NCI-H1048 (cell line): ENCODE measurements at regions not wholly inside any gene's neighbourhood (a gene's known extent, or its start where the extent isn't known, plus 50 kb on each side); places are given as distances from the start of the nearest gene placed in this dataset.

Experiments
- DNase-seq: peaks from one replicate; lab custom pipeline; 2025; lab: John Stamatoyannopoulos, UW

DNA sequence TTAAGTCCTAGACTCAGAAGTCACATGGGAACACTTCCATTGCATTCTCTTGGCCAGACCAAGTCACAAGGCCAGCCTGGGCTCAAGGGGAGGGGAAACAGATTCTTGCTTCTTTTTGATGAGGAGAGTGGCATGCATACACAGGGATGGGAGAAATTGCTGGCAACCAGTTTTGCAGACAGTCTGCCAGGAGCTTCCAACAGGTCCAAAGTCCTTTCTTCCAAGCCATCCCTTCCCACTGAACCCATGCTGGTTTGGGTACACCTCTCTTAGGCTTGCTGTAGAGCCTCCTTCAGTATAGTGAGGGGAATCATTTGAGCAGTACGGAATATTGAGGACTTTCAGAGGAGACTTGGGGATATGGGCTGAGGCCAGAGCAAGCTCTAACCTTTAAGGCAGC is 267.8 kb downstream of the BCOR start:
- DNase-seq: no peak

DNA sequence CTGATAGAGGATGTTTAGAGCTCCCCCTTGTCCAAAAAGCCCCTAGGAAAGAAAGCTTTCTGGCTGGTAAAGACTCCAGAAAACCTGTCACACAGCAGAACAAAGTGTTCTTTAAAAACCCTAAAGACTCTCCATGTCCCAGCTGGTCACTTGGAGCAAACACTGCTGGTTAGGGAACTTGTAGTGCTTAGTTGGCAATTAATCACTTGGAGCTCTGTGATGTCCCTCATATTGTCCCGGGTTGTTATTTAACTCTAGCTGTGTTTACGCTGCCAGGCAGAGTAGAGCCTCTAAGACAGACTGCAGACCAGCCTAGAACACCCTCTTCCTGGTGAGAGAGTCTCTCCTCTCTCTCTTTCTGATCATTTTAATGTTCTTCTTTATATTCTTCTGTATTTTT is 267.3 kb downstream of the BCOR start:
- no peak for DNase-seq

DNA sequence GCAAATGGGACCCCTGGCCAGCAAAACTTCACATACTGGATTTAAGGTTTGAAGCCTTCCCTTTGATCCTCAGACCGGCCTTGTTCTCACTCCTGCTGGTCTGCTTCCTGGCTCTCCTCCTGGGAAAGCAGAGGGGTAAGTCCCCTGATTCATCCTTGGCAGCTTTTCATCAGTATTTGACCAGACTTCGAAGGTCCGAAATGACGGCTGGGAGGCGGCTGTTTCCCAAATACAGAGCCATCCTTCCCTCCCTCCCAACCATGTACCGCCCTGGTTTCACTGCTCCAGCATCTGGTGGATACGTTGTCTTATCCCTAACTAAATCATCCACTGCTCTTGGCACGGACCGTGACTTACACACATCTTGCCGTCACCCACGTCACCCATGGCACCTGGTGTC is 265.5 kb downstream of the BCOR start:
- DNase-seq: no peak

GRCh38 chrX:39834600-39834999 is 263.2 kb downstream of the BCOR start:
- DNase-seq: no peak

DNA sequence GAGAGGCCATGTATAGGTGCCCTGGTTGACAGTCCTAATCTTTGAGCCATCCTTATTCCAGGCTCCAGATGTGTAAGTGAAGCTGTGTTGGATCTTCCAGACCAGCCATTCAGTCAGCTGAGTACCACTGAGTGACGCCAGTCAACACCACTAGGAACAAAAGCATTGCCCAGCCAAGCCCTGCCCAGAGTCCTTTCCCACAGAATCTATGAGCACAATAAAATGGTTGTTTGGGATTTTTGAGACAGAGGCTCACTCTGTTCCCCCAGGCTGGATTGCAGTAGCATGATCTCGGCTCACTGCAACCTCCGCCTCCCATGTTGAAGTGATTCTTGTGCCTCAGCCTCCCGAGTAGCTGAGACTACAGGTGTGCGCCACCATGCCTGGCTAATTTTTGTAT is 262.5 kb downstream of the BCOR start:
- DNase-seq: no peak

GRCh38 chrX:39835776-39836175 is 262.0 kb downstream of the BCOR start:
- no peak for DNase-seq

- no peak for DNase-seq
Measured at GRCh38 chrX:39836802-39837420, 260.8 kb downstream of the BCOR start.

GRCh38 chrX:39837688-39838087 is 260.1 kb downstream of the BCOR start:
- no peak for DNase-seq

DNA sequence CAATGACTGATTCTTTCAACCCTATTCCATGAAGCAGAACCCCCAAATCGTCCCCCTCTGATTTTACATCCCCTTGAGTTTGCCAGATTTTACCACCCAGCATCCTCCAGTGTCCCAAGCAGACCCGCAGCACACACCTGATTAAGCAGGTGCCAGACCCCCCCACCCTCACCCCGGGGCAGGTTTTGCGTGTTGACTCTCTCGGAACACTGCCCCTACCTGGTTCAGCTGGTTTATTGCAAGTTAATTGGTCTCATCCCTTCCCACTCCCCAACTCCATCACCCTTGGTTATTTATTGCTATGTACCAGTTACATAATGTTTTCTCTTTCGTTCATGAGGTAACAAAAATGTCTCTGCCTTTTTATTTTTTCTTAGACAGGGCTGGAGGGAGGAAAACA is 258.4 kb downstream of the BCOR start:
- no peak for DNase-seq

- DNase-seq: no peak
Measured at GRCh38 chrX:39840133-39840532, 257.6 kb downstream of the BCOR start.

DNA sequence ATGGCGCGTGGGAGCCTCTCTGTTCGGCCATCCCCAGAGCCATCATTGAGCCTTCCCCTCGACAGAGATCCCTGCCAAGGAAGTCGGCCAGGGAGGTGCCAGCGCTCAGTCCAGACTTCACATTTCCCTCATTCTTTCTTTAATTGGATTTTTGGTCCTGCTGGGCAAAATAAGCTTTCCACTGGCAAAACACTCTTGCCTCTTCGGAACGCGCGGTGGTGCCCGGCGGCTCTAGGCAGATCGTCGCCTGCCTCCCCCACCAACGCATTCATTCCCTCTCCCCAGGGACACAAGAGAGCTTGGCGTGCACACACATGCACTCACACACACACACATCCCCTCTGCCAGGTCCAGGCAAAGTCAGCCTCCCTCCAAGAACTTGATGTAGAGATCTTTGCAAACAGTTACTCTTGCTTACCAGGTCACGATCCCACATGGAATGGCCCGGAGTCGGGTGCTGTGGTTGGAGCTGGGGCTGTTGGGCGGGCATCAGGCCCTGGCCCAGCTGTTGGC is 257.1 kb downstream of the BCOR start:
- DNase-seq: no peak

DNA sequence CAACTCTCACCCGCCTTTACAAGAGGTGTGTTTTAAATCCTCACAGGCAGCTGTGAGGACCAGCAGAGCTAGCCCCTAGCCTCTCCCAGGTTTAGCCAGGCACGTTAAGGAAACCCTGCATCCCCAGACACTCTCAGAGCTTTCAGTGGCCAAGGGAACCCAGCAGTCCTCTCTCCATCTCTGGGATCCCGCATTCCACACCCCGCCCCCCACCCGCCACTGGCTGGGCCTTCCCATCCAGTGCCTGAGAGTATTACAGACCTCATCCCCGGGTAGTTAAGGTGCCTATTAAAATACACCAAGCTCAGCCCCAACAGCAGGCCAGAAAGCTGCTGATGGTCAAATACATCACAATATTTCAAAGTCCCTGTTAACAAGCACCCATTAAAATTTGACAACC is 256.2 kb downstream of the BCOR start:
- DNase-seq: no peak

DNA sequence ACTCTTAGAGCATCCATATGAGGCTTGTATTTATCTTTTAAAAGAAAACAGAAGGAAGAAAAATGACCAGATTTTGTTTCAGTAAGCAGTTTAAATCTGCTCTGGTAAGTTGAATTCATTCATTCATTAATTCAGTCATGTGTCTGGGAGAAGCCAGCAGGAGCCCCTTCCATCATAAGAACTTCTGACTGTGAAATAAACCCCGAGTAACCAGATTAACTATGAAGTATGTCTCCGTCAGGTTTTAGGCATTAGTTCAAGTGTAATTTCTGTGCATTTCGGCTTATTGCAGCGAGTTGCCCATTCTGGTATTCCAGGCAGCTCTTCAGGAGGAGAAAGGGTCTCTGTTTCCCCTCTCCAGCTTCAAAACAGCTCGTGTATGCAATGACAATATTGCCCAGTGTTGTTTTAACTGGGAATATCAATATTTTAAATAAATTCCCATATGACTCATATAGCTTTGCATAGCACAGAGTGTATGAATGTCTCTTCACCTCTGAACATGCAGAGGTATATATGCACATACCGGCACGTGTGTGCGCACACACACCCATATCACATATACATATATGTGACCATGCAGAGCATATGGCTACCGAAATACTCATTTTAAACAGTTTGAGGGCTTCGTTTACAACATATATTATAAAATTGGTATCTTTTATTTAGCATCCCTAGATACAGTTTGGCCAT is 255.3 kb downstream of the BCOR start:
- no peak for DNase-seq

GRCh38 chrX:39843318-39843717 is 254.4 kb downstream of the BCOR start:
- DNase-seq: no peak

DNA sequence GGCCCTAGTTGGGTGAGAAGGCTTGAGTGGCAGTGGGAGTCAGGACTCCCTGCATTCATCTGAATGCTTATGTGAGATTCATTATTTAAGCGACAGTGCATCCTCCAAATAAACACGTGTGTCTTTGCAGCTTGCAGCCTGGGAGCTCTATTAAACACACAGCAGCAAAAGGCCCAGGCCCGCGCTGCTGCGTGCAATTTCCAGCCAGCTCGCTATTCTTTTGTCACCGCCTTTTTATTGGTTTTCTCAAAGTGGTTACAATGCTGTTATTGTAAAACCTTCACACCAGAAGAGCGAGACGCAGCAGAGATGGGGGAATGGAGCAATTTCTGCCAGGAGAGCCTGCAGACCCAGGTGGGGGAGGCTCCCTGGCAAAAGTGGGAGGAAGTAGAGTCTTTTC is 252.5 kb downstream of the BCOR start:
- DNase-seq: no peak

DNA sequence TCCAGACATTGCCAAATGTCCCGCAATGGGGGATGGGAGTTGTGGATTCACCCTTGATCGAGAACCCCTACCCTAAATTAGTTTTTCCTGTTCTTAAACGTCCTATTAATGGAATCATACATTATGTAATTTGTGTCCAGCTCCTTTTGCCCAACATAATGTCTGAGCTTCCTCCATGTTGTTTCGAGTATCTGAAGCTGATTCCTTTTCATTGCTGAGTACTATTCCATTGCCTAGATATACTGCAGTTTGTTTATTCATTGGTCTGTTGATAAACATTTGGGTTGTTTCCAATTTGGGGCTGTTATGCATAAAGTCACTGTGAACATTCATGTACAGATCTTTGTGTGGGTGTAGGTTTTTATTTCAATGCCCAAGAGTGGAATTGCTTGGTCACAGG is 251.3 kb downstream of the BCOR start:
- no peak for DNase-seq

GRCh38 chrX:39848243-39848642 is 249.5 kb downstream of the BCOR start:
- no peak for DNase-seq

- no peak for DNase-seq
Measured at GRCh38 chrX:39848900-39849299, 248.9 kb downstream of the BCOR start.

DNA sequence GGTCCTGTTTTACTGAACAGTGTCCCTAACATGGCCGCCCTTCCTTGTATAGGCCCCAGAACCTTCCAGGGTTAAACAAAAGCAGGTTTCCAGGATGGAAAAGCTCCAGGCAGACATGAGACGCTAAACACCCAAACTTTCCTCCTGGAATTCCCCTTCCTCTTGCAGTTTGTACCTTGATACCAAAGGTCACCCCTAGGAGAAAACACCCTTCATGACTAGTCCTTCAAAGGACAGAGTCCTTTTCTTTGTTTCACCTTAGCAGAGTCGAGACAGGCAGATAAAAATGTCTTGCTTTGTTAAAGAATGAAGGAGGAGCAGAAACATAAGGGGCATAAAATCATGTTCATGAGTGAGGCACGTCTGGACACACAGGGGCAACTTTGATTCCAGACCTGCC is 247.5 kb downstream of the BCOR start:
- DNase-seq: no peak

DNA sequence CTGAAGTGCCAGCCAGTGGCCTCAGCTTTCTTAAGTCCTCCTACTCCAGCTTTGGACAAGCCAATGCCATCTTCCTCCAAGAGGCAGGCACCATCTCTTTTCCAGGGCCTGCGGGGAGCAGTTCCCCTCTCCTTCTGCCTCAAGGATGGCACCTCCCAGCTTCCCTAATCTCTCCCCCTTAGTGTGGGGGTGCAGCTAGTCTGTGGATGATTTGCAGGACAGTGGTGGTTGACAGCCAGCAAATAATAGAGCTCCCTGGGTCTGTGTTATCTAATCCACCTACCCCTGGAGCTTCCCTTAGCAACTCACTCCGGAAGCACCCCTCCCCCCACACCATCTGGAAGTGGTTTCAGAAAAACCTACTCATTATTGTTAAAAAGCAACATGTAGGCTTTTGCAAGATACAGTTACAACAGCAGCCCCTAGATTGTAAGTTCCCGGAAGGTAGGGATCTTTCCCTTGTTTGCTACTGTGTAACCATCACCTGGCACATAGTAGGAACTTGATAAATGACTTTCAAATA is 247.1 kb downstream of the BCOR start:
- DNase-seq: no peak

GRCh38 chrX:39851745-39852455 is 245.9 kb downstream of the BCOR start:
- DNase-seq: no peak

DNA sequence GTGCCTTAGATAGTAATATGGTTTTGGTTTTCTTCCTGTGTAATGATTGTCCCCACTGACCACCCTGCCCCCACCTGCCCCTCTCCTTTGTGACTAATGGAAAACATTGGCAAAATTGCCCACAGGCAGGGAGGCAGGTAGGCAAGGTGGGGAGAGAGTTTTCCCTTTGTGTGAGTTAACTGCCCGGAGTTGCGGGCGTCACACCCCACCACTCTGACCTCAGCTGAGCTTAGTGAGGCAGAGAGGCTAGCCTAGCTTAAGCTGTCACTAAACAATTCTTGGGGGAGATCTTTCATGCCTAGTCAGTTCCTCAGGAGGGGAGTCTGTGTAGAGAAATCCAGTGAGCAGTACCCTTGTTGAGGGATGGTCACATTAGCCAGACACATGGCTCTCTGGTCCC is 245.3 kb downstream of the BCOR start:
- DNase-seq: no peak

- DNase-seq: no peak
Measured at GRCh38 chrX:39853417-39854030, 244.2 kb downstream of the BCOR start.
